GM18909 (cell line): ENCODE measurements at regions not wholly inside any gene's neighbourhood (a gene's known extent, or its start where the extent isn't known, plus 50 kb on each side); places are given as distances from the start of the nearest gene placed in this dataset.

Experiments used
- ATAC-seq: cut with Tn5 transposase; IDR thresholded peaks from one replicate; pipeline ENCODE4 v1.9.1; 2021; ENCODE audit warnings: mild to moderate bottlenecking; ENCODE audit not compliant: unreplicated experiment, poor library complexity

DNA sequence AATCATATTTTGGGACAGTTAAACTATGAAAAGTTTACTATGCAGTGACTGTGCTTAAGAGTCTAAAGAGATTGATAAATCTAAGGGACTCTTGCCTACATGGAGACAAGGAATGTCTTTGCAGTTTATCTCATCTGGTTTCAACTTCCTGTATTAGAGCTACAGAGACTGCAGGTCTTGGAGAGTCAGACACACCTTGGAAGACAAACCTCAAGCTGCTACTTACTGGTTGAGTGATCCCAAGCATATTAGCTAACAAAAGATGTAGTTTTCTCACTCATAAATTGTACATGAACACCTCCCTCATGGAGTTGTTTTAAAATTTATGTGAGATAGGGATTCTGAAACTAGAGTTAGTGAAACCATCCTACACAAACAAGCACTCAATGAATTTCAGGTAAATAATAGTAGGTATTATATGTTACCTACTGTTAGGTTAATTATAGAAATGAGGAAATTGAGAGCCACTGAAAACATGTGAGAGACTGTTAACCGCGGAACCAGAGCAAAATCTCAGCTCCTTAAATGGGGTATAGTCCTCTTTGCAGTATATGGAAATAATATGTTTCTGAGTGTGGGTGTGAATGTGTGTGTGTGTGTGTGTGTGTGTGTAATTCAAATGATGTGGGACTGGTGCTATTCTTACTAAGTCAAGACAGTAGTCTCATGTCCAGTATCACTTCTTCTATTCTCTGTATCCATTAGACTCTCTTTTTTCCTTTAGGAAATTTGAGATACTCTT is 752.1 kb downstream of the DTWD2 start:
- ATAC-seq = peak; percentile 72

GRCh38 chr5:118233606-118234005 is 754.7 kb downstream of the DTWD2 start:
- ATAC-seq = no peak

DNA sequence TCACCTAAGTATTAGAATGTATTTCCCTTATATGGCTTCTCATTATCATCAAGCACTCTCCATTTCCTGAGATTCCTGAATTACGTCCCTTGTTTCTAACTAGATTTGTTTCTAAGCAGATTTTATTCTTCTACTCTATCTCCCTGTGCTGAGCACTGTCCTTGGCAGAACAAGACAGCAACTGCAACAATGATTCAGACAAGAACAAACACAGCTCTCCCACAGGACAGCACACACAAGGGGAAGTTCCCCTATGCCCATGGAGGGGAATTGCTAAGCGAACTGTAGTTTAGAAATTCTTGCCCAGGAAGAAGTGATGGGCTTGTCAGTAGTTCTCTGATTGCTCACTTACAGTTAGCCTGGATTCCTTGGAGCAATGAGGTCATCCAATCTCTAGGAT is 759.9 kb downstream of the DTWD2 start:
- no peak for ATAC-seq

DNA sequence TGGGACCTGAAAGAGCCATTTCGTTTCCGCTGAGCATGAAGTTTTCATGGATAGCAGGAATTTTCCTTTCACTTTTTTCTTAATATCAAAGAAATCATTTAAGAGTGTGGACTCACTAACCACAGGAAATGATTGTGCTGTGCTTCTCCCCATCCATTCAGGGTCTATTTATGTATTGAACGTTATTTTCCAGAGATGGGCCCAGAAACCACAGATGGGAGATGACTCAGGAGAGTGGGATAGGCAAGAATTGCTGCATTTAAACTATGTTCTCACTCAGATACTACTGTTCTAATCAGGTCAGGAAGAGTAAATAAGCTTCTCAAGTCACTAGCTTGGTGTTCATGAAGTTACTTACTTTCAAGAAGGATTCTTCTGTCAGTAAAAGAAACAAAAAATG is 763.8 kb downstream of the DTWD2 start:
- ATAC-seq = no peak

- ATAC-seq = no peak
Measured at GRCh38 chr5:118220556-118221195, 767.7 kb downstream of the DTWD2 start.

GRCh38 chr5:118211606-118212005 is 776.7 kb downstream of the DTWD2 start:
- ATAC-seq = no peak

GRCh38 chr5:118208031-118208453 is 780.3 kb downstream of the DTWD2 start:
- no peak for ATAC-seq

- ATAC-seq = no peak
Measured at GRCh38 chr5:118199801-118200200, 788.5 kb downstream of the DTWD2 start.

- no peak for ATAC-seq
Measured at GRCh38 chr5:118196229-118196628, 792.1 kb downstream of the DTWD2 start.

GRCh38 chr5:118195211-118195610 is 793.1 kb downstream of the DTWD2 start:
- ATAC-seq = no peak

DNA sequence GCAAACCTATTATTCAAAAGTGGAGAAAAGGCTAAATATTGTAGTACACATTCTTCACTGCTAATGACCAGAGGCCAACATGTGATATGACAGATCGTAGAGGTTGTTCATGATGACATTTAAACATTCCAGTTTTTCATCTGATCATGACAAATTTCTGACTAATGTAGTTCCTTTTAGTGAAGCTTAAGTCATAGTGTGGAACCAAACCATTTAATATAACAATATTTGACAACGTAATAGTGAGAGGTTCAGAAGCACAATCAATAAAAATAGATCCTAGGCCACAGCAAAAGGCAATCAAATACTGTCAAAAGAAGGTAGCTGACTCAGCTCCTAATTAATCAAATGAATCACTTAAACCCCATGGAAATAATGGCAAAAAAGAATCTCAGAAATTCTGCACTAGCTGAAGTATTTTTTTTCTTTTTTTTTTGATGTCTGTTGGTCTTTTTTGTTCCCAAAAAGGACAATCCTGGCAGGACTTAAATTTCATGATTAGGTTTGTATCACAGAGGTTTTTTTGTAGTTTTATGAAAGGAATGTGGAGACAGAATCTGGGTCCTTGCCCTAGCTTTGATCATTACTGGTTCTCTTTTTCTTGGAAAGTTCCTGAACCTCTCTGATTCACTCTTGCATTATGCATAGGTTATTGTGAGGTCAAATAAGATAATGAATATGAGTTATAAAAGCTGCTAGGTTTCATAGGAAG is 795.0 kb downstream of the DTWD2 start:
- ATAC-seq = no peak

- no peak for ATAC-seq
Measured at GRCh38 chr5:118185018-118185417, 803.3 kb downstream of the DTWD2 start.

DNA sequence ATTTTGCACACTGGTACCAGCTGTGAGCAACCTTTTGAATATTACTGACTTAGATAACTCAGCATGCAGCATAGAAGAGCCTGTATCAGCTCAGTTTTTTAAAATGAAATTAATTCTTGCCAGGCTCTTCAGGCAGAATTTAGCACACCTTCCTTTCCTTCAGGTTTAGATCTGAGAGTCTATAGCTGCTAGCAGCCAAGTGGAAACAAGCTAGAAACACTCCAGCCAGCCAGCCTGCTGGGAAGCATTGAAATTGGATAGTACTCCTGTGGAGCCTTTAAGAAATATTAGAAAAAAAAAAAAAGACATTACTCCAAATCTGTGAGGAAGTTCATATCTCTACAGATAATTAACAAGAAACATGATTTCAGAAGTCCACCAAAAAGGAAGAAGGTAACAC is 812.2 kb downstream of the DTWD2 start:
- no peak for ATAC-seq

GRCh38 chr5:118174671-118175070 is 813.7 kb downstream of the DTWD2 start:
- ATAC-seq = no peak

DNA sequence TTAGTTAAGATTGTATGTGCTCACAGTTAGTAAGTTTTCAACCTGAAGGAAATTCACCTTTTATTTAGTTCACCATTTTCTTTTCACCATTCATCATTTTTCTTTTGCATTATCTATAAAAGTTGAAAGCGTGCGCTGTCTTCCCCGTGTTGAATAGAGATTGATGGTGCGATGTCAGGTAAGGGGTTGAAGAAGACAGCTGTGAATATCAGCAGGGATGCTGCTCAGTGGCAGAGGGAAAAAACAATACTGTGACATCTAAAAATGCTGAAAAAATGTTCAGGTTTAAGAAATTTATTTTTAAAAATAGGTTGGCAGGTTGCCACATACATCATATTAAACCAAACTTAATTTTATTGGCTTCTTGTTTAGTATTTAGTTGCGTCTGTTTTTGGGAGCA is 815.0 kb downstream of the DTWD2 start:
- ATAC-seq = no peak

DNA sequence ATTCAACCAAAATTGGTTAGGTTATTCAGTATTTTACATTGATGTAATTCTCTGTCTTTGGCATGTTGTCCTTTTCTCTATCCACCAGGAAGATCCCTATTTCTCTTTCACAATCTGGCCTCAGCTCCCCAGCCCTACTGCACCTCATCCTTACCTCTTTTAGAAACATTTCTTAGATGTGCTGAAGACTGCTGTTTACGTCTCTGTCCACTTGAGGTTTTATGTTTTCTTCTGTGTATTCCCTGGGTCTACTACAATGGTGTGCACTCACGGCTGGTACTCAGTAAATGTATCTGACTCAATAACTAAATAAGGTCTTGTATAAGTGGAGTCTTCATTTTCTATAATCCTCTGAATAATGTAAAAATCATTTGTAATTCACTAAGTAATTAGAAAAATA is 822.7 kb downstream of the DTWD2 start:
- no peak for ATAC-seq

DNA sequence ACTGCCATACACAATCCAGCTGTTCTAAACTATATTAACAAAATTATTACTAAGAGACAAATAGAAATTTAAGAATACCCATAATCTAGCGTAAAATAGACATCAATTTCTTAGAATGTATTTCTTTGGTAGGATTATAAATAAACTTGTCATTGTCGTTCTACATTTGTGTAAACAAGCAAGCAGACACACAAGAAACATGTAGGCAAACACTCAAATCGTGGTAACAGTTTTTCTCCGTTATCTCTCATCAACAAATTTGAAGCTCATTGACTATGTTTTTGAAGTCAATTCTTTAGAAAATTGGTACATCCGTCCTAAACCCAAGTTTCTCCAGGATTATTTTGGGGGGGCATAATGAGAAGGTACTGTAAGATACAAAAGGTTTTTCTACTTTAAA is 832.2 kb downstream of the DTWD2 start:
- no peak for ATAC-seq

DNA sequence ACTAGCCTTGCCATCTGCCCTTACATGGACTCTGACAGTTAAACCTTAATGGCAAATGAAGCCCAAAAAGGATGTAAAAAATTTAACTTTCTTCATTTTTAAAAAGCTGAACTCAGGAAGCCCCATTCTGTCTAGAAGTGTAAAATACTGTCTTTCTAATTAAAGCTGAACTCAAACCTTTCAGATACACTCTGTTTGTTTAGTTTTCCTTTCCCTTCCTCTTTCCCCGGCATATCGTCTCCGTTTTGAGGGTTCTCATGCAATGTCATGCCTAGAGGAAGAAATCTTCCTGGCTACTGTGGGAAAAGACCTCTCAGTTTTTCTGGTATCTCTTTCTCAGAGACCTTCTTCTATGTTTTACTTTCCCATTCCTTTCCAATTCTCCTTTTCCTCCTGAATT is 841.5 kb downstream of the DTWD2 start:
- ATAC-seq = no peak

DNA sequence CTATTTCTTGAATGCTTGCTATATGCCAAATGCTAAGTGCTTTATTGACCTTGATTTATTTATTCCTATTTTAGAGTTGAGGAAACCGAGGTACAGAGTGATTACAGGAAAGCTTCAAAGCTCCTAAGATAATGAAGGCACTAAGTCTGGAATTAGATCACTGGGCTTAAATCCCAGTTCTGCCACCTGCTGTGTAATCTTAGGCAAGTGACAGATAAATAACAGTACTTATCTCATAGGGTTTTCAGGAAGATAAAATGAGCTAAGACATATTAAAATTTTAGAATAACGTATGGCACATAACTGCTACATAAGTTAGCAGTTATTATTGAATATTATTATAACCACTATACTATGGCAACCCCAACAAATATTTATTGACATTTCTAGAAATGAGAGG is 843.8 kb downstream of the DTWD2 start:
- no peak for ATAC-seq

DNA sequence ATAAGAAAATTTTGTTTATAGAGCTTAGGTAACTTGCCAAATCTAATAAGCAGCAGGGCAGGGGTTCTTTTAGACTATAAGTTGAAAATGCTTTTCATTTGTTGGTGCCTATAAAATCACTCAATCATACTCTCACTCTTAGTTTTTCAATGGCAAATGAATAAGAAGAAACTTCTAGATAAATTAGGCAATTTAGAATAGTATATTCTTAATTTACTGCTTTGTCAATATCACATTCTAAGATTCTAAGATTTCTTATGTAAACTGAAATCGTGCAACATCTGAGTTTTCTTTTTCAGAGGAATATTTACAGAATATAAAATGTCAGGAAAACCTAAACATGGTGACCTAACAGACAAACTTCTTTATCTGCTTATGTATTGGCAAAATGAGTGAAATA is 849.0 kb downstream of the DTWD2 start:
- ATAC-seq = no peak

DNA sequence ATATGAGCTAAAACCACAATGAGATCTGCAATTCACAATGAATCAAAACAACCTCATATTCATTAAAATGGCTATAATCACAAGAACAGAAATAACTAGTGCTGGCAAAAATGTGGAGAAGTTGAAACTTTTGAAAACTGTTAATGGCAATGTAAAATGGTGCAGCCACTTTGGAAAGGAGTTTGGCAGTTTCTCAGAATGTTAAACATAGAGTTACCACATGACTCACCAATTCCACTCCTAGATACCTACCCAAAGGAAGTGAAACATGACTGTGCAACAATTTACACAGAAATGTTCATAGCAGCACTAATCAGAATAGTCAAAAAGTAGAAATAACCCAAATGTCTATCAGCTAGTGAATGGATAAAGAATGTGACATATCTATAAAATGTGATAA is 862.2 kb downstream of the DTWD2 start:
- no peak for ATAC-seq

- no peak for ATAC-seq
Measured at GRCh38 chr5:118125687-118126086, 862.7 kb downstream of the DTWD2 start.
